HG02571 (cell line): ENCODE measurements at regions not wholly inside any gene's neighbourhood (a gene's known extent, or its start where the extent isn't known, plus 50 kb on each side); places are given as distances from the start of the nearest gene placed in this dataset.

Source experiments
- ATAC-seq: cut with Tn5 transposase; IDR thresholded peaks from one replicate; pipeline ENCODE4 v1.9.1; 2021; ENCODE audit warnings: mild to moderate bottlenecking, moderate library complexity; ENCODE audit not compliant: unreplicated experiment

DNA sequence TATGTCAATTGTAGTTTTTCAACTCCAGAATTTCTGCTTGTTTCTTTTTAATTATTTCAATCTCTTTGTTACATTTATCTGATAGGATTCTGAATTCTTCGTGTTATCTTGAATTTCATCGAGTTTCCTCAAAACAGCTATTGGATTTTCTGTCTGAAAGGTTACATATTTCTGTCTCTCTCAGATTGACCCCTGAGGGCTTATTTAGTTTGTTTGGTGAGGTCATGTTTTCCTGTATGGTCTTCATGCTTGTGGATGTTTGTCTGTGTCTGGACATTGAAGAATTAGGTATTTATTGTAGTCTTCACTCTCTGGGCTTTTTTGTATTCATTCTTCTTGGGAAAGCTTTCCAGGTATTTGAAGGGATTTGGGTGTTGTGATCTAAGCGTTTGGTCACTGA is 85.6 kb downstream of the SNAPC1 start:
- ATAC-seq, result no peak

- ATAC-seq, result no peak
These were observed 92.7 kb downstream of the SNAPC1 start for GRCh38 chr14:61854898-61855297.

GRCh38 chr14:61860294-61860918 is 98.2 kb downstream of the SNAPC1 start:
- peak; percentile 98 for ATAC-seq

DNA sequence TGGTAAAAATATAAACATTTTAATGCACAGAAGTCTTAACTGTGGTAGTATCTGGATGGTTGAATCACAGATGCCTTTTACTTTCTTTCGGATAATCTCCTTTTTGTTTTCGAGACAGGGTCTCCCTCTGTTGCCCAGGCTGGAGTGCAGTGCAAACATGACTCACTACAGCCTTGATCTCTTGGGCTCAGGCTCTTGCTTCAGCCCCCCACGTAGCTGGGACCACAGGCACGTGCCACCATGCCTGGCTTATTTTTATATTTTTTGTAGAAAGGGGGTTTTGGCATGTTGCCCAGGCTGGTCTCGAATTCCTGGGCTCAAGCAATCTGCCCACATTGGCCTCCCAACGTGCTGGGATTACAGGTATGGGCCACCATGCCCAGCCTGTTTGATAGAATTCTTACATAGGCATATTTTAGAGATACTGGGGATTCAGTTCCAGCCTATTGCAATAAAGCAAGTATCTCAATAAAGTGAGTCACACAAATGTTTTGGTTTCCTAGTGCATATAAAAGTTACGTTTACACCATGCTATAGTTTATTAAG is 99.2 kb downstream of the SNAPC1 start:
- ATAC-seq, result no peak

- ATAC-seq, result no peak
These were observed 102.2 kb downstream of the SNAPC1 start for GRCh38 chr14:61864329-61864898.

DNA sequence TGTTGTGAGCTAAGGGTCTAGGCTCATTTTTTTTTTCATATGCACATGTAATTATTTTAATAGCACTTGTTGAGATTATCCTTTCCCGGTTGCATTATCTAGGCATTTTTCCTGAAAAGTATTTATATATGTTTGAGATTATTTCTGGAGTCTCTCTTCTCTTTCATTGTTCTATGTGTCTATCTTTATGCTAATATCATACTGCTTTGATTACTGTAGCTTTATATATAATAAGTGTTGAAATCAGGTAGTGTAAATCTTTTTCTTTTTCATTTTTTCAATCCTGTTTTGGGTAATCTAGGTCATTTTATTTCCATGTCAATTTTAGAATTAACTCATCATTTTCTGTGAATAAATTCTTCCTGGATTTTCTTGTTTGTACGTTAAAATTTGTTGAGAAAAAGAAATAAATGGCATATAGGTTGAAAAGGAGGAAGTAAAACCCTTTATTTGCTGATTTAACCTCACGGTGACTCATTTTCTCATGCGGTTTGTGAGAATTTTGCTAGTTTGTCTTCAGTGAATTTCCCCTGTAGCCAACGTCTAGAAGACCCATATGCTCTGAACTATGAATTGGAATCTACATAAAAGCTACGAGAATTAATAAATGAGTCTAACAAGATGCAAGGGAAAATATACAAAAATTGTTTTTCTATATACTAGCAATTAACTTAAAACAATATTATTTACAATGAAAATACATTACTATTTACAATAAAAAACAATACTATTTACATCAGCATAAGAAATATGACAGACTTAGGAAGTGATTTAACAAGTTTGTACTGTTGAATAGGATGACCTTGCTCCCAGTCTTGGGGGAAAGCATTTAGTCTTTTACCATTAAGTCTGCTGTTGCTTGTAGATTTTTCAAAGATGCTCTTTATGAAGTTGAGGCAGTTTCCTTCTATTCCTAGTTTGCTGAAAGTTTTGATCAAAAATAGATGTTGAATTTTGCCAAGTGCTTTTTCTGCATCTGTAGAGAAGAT is 105.0 kb downstream of the SNAPC1 start:
- ATAC-seq, result peak; percentile 75

- no peak for ATAC-seq
These were observed 106.6 kb downstream of the SNAPC1 start for GRCh38 chr14:61868846-61869245.

- ATAC-seq, result no peak
These were observed 107.9 kb downstream of the SNAPC1 start for GRCh38 chr14:61870163-61870562.

GRCh38 chr14:61872452-61872851 is 110.2 kb downstream of the SNAPC1 start:
- ATAC-seq, result peak; percentile 85

- ATAC-seq, result no peak
These were observed 113.3 kb downstream of the SNAPC1 start for GRCh38 chr14:61875483-61875882.

- ATAC-seq, result no peak
These were observed 114.3 kb downstream of the SNAPC1 start for GRCh38 chr14:61876362-61877034.

- no peak for ATAC-seq
These were observed 114.8 kb downstream of the SNAPC1 start for GRCh38 chr14:61877035-61877390.

GRCh38 chr14:61877768-61878167 is 115.5 kb downstream of the SNAPC1 start:
- no peak for ATAC-seq

- no peak for ATAC-seq
These were observed 116.7 kb downstream of the SNAPC1 start for GRCh38 chr14:61878931-61879330.

DNA sequence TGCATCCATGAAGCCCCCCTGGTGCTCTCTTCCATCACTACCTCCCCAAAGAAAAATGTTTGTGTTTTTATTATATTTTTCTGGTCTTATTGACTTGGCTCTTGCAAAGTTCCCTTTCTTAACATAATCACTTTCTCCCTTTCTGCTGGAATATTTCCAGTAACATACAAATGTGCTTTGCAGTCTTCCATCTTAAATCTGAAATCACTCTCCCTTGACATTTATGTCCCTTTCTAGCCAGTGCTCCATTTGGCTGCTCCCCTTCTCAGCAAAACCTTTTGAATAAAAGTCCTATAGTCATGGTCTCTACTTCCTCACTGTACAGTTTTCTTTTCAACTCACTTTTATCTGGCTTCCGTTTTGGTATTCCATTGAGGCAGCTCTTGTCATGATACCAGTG is 118.8 kb downstream of the SNAPC1 start:
- no peak for ATAC-seq

DNA sequence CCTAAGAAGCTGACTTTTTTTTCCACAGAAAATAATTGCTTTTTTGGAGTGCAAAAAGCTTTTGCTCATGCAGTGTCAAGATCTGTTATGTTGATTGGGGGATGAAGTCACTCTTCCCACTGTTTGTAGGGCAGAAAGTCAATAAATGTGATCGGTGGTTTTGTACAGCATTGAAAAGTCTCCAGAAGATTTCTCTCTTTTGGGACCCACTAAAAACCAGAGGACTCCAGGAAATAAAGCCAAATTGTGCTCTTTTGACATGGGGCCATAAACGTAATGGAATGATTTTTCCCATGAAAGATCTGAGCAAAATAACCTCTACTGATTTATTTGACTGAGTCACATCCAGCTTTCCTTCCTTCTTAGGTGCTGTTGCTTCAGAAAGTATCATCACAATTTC is 122.5 kb downstream of the SNAPC1 start:
- ATAC-seq, result no peak

DNA sequence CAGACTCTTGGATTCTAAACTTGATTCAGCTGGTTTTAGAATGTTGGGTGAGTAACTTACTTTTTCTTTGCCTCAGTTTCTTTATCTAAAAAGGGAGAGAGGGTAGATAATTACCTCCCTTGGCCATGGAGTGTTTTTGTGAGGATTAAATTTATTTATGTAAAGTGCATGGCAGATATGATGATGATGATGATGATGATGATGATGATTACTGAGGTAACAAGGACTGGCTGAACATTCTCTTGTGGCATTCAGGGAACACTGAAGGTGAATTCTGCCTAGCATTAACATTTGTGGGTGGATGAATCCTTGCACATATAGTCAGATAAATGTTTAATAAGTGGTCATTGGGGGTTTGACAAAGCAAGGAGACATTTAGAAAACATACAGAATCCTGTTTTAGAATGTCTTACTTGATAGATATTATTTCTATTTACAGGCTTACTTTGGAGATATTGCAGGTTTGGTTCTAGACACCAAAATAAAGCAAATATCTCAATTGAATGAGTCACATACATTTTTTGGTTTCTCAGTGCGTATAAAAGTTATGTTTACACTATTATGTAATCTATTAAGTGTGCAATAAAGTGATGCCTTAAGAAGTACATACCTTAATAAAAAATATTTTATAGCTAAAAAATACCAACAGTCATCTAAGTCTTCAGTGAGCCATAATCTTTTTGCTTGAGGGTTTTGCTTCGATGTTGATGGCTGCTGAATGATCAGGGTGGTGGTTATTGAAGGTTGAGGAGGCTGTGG is 123.2 kb downstream of the SNAPC1 start:
- no peak for ATAC-seq

DNA sequence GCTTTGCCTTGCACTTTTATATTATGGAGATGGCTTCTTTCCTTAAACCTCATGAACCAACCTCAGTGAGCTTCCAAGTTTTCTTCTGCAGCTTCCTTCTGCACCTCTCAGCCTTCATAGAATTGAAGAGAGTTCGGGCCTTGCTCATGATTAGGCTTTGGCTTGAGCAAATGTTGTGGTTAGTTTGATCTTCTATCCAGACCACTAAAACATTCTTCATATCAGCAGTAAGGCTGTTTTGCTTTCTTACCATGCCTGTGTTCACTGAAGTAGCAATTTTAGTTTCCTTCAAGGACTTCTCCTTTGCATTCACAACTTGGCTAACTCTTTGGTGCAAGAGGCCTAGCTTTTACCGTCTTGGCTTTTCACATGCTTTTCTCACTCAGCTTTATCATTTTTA is 125.4 kb downstream of the SNAPC1 start:
- no peak for ATAC-seq

GRCh38 chr14:61889914-61890351 is 127.7 kb downstream of the SNAPC1 start:
- ATAC-seq, result peak; percentile 100

GRCh38 chr14:61891170-61891569 is 128.9 kb downstream of the SNAPC1 start:
- ATAC-seq, result no peak
